A549 (cell line): ENCODE measurements at regions not wholly inside any gene's neighbourhood (a gene's known extent, or its start where the extent isn't known, plus 50 kb on each side); places are given as distances from the start of the nearest gene placed in this dataset.

Source experiments
- CTCF ChIP-seq: fragments of >200 bp; sonication (Bioruptor Twin); formaldehyde crosslinking; IDR thresholded peaks from 3 replicates; pipeline ENCODE4 v1.5.1; 2016
- EHMT2 ChIP-seq: fragments of 200-600 bp; sonication (generic); IDR thresholded peaks from 2 replicates; pipeline ENCODE4 v1.6.1; 2016; ENCODE audit warnings: antibody characterized with exemption, low read depth, mild to moderate bottlenecking, moderate library complexity
- EP300 ChIP-seq, 2 experiments: fragments of >200 bp; sonication (Bioruptor Twin); formaldehyde crosslinking; IDR thresholded peaks; 2 replicates in 1 of 2; 3 replicates in 1 of 2; pipeline ENCODE4 v1.6.1; 2016 to 2017
- HDAC2 ChIP-seq: fragments of 200-600 bp; sonication (generic); IDR thresholded peaks from 2 replicates; pipeline ENCODE4 v1.6.1; 2016
- JUNB ChIP-seq: fragments of >200 bp; sonication (Bioruptor Twin); formaldehyde crosslinking; IDR thresholded peaks from 2 replicates; pipeline ENCODE4 v1.6.1; 2016
- MYC ChIP-seq: IDR thresholded peaks from 2 replicates; pipeline ENCODE4 v1.6.1; 2012; ENCODE audit warnings: mild to moderate bottlenecking, inconsistent platforms, low read length, improper control_type of control experiment, borderline replicate concordance
- POLR2A ChIP-seq: IDR thresholded peaks from 2 replicates; pipeline ENCODE4 v1.6.1; 2012; ENCODE audit warnings: mild to moderate bottlenecking, low read length
- POLR2AphosphoS2 ChIP-seq: conservative IDR thresholded peaks from 2 replicates; pipeline ENCODE4 v1.6.1; 2012; ENCODE audit warnings: low read length, improper control_type of control experiment, inconsistent platforms
- RAD21 ChIP-seq, 2 experiments: fragments of >200 bp in 1 of 2; sonication (Bioruptor Twin) in 1 of 2; formaldehyde crosslinking in 1 of 2; IDR thresholded peaks in 1 of 2; conservative IDR thresholded peaks in 1 of 2; 2 replicates in 1 of 2; 3 replicates in 1 of 2; pipeline ENCODE4 v1.6.1; 2012 to 2018; ENCODE audit warnings: inconsistent platforms in 1 of 2
- RCOR1 ChIP-seq: fragments of 150-350 bp; IDR thresholded peaks from 2 replicates; pipeline ENCODE4 v1.6.1; 2014; ENCODE audit warnings: antibody characterized with exemption, low read length, low read depth
- TF ChIP-seq, protein P1 (sequence below): IDR thresholded peaks from 2 replicates; pipeline ENCODE4 v1.6.1; 2012

- TF ChIP-seq RAD21 (conservative IDR thresholded peaks at IDR 0.05 in 1 of 2, IDR thresholded peaks at IDR 0.05 in 1 of 2): no peak
- no peak for TF ChIP-seq EHMT2
- no peak for TF ChIP-seq JUNB
- TF ChIP-seq HDAC2: no peak
- TF ChIP-seq POLR2A: no peak
- no peak for TF ChIP-seq POLR2AphosphoS2
- TF ChIP-seq CTCF: no peak
- no peak for TF ChIP-seq MYC
- TF ChIP-seq, protein P1, sequence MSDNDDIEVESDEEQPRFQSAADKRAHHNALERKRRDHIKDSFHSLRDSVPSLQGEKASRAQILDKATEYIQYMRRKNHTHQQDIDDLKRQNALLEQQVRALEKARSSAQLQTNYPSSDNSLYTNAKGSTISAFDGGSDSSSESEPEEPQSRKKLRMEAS: no peak
- TF ChIP-seq RCOR1: no peak
- TF ChIP-seq EP300 (IDR thresholded peaks at IDR 0.05): no peak
Observed at GRCh38 chr3:1938975-1939374, 159.7 kb upstream of the CNTN4 start.
